GM12801 (cell line): ENCODE measurements at regions not wholly inside any gene's neighbourhood (a gene's known extent, or its start where the extent isn't known, plus 50 kb on each side); places are given as distances from the start of the nearest gene placed in this dataset.

Experiments
- CTCF ChIP-seq: IDR thresholded peaks from one replicate; pipeline ENCODE4 v1.5.1; 2011; ENCODE audit warnings: control low read depth; ENCODE audit not compliant: insufficient read length; ENCODE audit errors: extremely low read depth

- TF ChIP-seq CTCF, result no peak
Observed at GRCh38 chr12:92511786-92512185, 191.0 kb upstream of the PLEKHG7 start.

GRCh38 chr12:92509156-92509738 is 193.5 kb upstream of the PLEKHG7 start:
- TF ChIP-seq CTCF, result no peak

- no peak for TF ChIP-seq CTCF
Observed at GRCh38 chr12:92506891-92507290, 195.9 kb upstream of the PLEKHG7 start.

GRCh38 chr12:92506460-92506859 is 196.3 kb upstream of the PLEKHG7 start:
- no peak for TF ChIP-seq CTCF

- TF ChIP-seq CTCF, result no peak
Observed at GRCh38 chr12:92505254-92506231, 197.2 kb upstream of the PLEKHG7 start.

GRCh38 chr12:92504594-92504981 is 198.2 kb upstream of the PLEKHG7 start:
- TF ChIP-seq CTCF, result no peak

GRCh38 chr12:92503971-92504593 is 198.7 kb upstream of the PLEKHG7 start:
- no peak for TF ChIP-seq CTCF
